Lung (tissue), 11 donors: ENCODE measurements at regions not wholly inside any gene's neighbourhood (a gene's known extent, or its start where the extent isn't known, plus 50 kb on each side); places are given as distances from the start of the nearest gene placed in this dataset.

ENCODE experiments used
- ATAC-seq: fragments of 200-7000 bp; cut with Tn5 transposase; one replicate; pipeline ENCODE4 v1.9.1; 2020; ENCODE audit warnings: moderate number of reproducible peaks; ENCODE audit not compliant: insufficient read depth, low FRiP score
- DNase-seq, 3 donors: peaks; one replicate each; pipeline ENCODE4 v3.0.0-alpha.2; 2013 to 2017
- H3K27ac ChIP-seq, 2 donors: one replicate each; pipeline ENCODE4 v1.5.1; 2013; ENCODE audit warnings: mild to moderate bottlenecking in 2 of 2, moderate library complexity in 2 of 2, control low read depth in 1 of 2, inconsistent platforms in 1 of 2, low read depth in 1 of 2, low read length in 1 of 2
- H3K27me3 ChIP-seq, 3 donors: one replicate each; pipeline ENCODE4 v1.5.1; 2013; ENCODE audit warnings: low read length in 2 of 3; ENCODE audit not compliant: control insufficient read depth in 3 of 3, insufficient read depth in 3 of 3
- H3K36me3 ChIP-seq, 4 donors: one replicate each; pipeline ENCODE4 v1.5.1; 2013; ENCODE audit warnings: low read length in 4 of 4, mild to moderate bottlenecking in 1 of 4, moderate library complexity in 1 of 4; ENCODE audit not compliant: control insufficient read depth in 4 of 4, insufficient read depth in 4 of 4
- H3K4me1 ChIP-seq, 5 donors: one replicate each; pipeline ENCODE4 v1.5.1; 2013; ENCODE audit warnings: low read length in 5 of 5, mild to moderate bottlenecking in 2 of 5, moderate library complexity in 1 of 5; ENCODE audit not compliant: control insufficient read depth in 5 of 5, insufficient read depth in 5 of 5
- H3K4me3 ChIP-seq: one replicate; pipeline ENCODE4 v1.5.1; 2013; ENCODE audit warnings: mild to moderate bottlenecking, control low read depth, moderate library complexity
- H3K9ac ChIP-seq, 2 donors: one replicate each; pipeline ENCODE4 v1.5.1; 2013; ENCODE audit warnings: low read length in 2 of 2, control low read depth in 1 of 2; ENCODE audit not compliant: insufficient read depth in 1 of 2
- H3K9me3 ChIP-seq, 4 donors: one replicate each; pipeline ENCODE4 v1.5.1; 2013; ENCODE audit warnings: low read length in 3 of 4, mild to moderate bottlenecking in 1 of 4, moderate library complexity in 1 of 4; ENCODE audit not compliant: control insufficient read depth in 4 of 4, insufficient read depth in 3 of 4
- WGBS, 2 donors: extraction: QIAGEN DNeasy Blood & Tissue Kit; methylation state at CpG; one replicate each; pipeline ENCODE4 v1.1.7; 2013; 5-methylcytosine and 5-hydroxymethylcytosine counted together
- TF ChIP-seq, protein P1 (sequence below): IDR thresholded peaks from 2 replicates; pipeline ENCODE4 v1.5.1; 2012; ENCODE audit warnings: mild to moderate bottlenecking; ENCODE audit errors: control extremely low read depth, extremely low read depth
- donor health status: control.
- donor health status: control.
- donor health status: Bipolar disorder and iron deficiency.
- donor health status: healthy.
- donor health status: DM: yes; HTN: yes; CAD: no.

DNA sequence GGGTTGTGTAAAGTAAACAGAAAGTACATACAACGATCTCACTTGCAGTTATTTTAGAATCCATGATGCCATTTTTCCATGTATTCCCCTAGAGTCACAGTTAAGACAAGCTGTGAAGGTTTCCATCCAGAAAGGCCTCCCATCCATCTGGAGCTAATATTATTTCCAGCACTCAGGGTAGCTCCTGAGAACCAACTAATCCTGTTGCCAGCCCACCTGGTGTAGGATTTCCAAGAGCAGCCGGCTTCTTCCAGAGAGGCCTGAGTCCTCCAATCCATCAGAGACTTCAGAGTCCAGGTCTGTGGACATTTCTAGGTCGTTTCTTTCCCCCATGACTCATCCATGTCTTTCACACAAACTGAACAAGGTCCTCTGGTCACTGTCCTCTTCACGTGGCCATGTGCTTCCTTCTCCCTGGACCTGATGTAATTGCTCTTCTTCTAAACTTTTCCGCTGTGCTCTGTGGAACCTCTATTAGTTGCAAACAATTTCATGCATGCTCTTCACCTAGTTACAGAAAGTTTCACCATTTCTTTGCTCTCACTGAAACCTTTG lies 270.3 kb upstream of the TMTC4 start:
- no peak for ATAC-seq
- H3K9me3 ChIP-seq, result peaks cover 0 to 2% (median 0%) of the 10 kb centered on the region in 4 donors
- 76 to 78% methylated on average over 5 of the region's 5 CpGs for WGBS, 2 donors
- no peak overlapping the region for H3K4me3 ChIP-seq
- H3K9ac ChIP-seq, result no peak overlapping the region
- TF ChIP-seq, protein P1, sequence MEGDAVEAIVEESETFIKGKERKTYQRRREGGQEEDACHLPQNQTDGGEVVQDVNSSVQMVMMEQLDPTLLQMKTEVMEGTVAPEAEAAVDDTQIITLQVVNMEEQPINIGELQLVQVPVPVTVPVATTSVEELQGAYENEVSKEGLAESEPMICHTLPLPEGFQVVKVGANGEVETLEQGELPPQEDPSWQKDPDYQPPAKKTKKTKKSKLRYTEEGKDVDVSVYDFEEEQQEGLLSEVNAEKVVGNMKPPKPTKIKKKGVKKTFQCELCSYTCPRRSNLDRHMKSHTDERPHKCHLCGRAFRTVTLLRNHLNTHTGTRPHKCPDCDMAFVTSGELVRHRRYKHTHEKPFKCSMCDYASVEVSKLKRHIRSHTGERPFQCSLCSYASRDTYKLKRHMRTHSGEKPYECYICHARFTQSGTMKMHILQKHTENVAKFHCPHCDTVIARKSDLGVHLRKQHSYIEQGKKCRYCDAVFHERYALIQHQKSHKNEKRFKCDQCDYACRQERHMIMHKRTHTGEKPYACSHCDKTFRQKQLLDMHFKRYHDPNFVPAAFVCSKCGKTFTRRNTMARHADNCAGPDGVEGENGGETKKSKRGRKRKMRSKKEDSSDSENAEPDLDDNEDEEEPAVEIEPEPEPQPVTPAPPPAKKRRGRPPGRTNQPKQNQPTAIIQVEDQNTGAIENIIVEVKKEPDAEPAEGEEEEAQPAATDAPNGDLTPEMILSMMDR, result no peak
- H3K27ac ChIP-seq, result no peak overlapping the region
- no peaks in the 10 kb centered on the region for H3K4me1 ChIP-seq
- DNase-seq, result no peak
- no peaks in the 10 kb centered on the region for H3K36me3 ChIP-seq
- no peaks in the 10 kb centered on the region for H3K27me3 ChIP-seq

GRCh38 chr13:100942742-100943141 lies 268.1 kb upstream of the TMTC4 start:
- Histone ChIP-seq H3K4me1 (no peaks in the 10 kb centered on the region), H3K9me3 (peaks cover 0 to under 1% (median 0%) of the 10 kb centered on the region in 4 donors), H3K27ac (no peak overlapping the region), H3K27me3 (no peaks in the 10 kb centered on the region), H3K4me3 (no peak overlapping the region), H3K9ac (no peak overlapping the region), H3K36me3 (no peaks in the 10 kb centered on the region)
- ATAC-seq, result no peak
- WGBS, 2 donors, result 89% methylated on average over 1 of the region's 1 CpG
- TF ChIP-seq, protein P1, result no peak
- no peak for DNase-seq

- DNase-seq (no peak), ATAC-seq (no peak)
- no peaks in the 10 kb centered on the region for H3K4me1 ChIP-seq
- no peak overlapping the region for H3K4me3 ChIP-seq
- TF ChIP-seq, protein P1, result no peak
- H3K9me3 ChIP-seq, result no peaks in the 10 kb centered on the region
- WGBS, 2 donors, result 62 to 63% methylated on average over 10 of the region's 10 CpGs
- H3K27ac ChIP-seq, result no peak overlapping the region
- H3K9ac ChIP-seq, result no peak overlapping the region
- no peaks in the 10 kb centered on the region for H3K36me3 ChIP-seq
- H3K27me3 ChIP-seq, result no peaks in the 10 kb centered on the region
Measured at GRCh38 chr13:100941377-100942368, 267.1 kb upstream of the TMTC4 start.
